Cardiac fibroblast (primary cell): ENCODE measurements at regions not wholly inside any gene's neighbourhood (a gene's known extent, or its start where the extent isn't known, plus 50 kb on each side); places are given as distances from the start of the nearest gene placed in this dataset.
"Not testable (repeated sequence)": the region's sequence is repeated elsewhere in the genome, so short reads cannot be mapped to it uniquely, and the experiment has no call there.

Source experiments
- DNase-seq, 2 donors: peaks; one replicate each; pipeline versions ENCODE4 v3.0.0 to v3.0.0-alpha.2; 2010; ENCODE audit warnings: low read depth in 2 of 2
- H3K4me3 ChIP-seq, 2 donors: replicated peaks in 1 of 2; 1 replicate in 1 of 2; 2 replicates in 1 of 2; pipeline ENCODE4 v1.5.1; 2011; ENCODE audit warnings: low read depth in 2 of 2, low read length in 2 of 2, mild to moderate bottlenecking in 2 of 2, moderate library complexity in 1 of 2
- TF ChIP-seq, protein P1 (sequence below): IDR thresholded peaks from one replicate; pipeline ENCODE4 v1.5.1; 2011; ENCODE audit warnings: low read depth, mild to moderate bottlenecking, low read length, inconsistent platforms

DNA sequence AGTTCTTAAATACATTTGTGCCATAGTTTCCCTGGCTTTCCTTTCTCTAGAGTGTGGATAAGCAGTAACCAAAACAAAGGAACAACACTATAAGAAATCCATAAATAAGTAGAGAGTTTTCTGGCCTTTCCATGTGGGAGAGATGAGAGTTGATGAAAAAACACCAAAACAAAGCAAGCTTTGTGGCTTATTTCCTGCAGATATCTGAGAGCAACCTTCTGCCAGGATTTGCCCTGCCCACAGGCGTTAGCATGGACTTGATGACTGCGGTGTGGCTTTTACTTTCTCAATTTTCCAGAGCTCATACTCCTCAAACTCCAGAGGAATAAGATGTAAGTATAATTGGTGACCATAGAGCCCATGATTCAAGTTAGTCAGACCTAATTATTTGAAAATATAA lies 194.9 kb downstream of the RAP2B start:
- no peak overlapping the region for H3K4me3 ChIP-seq
- TF ChIP-seq, protein P1, sequence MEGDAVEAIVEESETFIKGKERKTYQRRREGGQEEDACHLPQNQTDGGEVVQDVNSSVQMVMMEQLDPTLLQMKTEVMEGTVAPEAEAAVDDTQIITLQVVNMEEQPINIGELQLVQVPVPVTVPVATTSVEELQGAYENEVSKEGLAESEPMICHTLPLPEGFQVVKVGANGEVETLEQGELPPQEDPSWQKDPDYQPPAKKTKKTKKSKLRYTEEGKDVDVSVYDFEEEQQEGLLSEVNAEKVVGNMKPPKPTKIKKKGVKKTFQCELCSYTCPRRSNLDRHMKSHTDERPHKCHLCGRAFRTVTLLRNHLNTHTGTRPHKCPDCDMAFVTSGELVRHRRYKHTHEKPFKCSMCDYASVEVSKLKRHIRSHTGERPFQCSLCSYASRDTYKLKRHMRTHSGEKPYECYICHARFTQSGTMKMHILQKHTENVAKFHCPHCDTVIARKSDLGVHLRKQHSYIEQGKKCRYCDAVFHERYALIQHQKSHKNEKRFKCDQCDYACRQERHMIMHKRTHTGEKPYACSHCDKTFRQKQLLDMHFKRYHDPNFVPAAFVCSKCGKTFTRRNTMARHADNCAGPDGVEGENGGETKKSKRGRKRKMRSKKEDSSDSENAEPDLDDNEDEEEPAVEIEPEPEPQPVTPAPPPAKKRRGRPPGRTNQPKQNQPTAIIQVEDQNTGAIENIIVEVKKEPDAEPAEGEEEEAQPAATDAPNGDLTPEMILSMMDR: no peak
- DNase-seq: peak in 1 of 2 donors; percentile 39

DNA sequence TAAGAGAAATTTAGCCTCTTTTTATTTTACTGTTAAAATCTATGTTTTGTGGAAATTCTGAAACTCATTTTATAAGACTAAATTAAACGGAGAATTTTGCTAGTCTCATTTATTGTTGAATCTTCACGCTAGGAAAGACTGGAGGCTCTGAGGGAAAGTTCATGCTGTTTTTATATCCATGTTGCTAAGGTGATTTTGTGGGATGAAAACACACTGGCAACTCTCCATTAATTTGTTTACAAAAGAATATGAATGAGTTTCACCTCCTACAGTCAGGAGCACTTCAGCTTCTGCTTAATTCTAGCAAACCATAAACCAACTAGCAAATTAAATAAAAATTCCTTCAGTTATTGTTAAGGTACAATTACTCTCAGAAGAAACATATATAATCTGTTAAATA lies 195.4 kb downstream of the RAP2B start:
- no peak overlapping the region for H3K4me3 ChIP-seq
- DNase-seq: no peak
- TF ChIP-seq, protein P1: no peak

DNA sequence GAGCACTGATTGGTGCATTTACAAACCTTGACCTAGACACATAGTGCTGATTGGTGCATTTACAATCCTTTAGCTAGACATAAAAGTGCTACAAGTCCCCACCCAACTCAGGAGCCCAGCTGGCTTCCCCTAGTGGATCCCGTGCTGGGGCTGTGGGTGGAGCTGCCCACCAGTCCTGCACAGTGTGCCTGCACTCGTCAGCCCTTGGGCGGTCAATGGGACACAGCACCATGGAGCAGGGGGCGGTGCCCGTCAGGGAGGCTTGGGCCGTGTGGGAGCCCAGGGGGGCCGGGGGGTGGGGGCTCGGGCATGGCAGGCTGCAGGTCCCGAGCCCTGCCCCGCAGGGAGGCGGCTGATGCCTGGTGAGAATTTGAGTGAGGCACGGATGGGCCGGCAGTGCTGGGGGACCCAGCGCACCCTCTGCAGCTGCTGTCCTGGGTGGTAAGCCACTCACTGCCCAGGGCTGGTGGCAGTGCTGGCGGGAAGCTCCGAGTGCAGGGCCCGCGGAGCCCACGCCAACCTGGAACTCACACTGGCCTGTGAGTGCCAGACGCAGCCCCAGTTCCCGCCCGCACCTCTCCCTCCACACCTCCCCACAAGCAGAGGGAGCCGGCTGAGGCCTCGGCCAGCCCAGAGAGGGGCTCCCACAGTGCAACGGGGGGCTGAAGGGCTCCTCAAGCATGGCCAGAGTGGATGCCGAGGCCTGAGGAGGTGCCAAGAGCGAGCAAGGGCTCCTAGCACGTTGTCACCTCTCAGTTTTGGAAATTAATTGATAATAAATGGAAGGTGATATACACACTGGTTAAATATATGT lies 207.7 kb downstream of the RAP2B start:
- no peak overlapping the region for H3K4me3 ChIP-seq
- TF ChIP-seq, protein P1: no peak
- DNase-seq: no peak

DNA sequence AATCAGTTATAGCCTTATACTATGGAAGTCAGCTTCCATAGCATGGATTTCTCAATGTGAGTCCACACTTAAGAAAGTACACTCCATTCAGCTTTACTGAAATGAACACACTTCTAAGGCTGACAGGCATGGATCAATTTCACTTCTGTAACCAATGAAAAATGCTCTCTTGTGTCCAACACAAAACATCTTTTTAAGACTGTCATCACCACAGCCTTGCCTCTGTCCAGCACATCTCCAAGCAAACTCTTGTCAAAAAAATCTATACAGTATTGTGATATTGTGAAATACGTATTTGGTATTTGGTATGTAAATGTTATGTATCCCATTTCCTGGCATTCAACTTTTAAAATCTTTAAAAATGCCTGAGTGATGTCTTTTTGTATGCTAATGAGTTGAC lies 208.7 kb downstream of the RAP2B start:
- TF ChIP-seq, protein P1: no peak
- H3K4me3 ChIP-seq: no peak overlapping the region
- DNase-seq: no peak

GRCh38 chr3:153372326-153372725 lies 210.3 kb downstream of the RAP2B start:
- TF ChIP-seq, protein P1: no peak
- peak; percentile 80 to 89 for DNase-seq
- H3K4me3 ChIP-seq: no peak overlapping the region

DNA sequence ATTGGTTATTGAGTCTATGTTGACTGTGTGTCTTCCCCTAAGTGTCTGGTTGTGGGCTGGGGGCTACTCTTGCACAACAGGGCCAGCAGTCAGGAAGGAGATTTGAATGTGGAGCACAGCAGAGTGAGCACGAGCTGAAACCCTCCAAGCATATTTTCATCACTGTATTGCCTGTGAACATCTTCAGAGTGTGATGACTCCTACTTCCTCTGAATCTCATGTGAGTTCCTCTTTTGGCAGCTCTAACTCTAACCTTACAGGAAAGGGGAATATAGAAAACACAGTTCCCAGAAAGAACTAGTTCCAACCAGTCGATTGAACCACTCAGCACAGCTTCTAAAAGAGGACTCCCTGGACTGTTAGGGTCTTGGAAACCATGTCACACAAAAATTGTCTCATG lies 211.6 kb downstream of the RAP2B start:
- TF ChIP-seq, protein P1: no peak
- no peak overlapping the region for H3K4me3 ChIP-seq
- DNase-seq: peak; percentile 47 to 57

- H3K4me3 ChIP-seq, DNase-seq: not testable (repeated sequence)
Measured at GRCh38 chr3:153378366-153378765, 216.3 kb downstream of the RAP2B start.
